HFF-Myc (cell line): ENCODE measurements at regions not wholly inside any gene's neighbourhood (a gene's known extent, or its start where the extent isn't known, plus 50 kb on each side); places are given as distances from the start of the nearest gene placed in this dataset.

Experiments used
- DNase-seq: peaks from one replicate; pipeline ENCODE4 v3.0.0-alpha.2; 2011; ENCODE audit warnings: low read depth; ENCODE audit errors: extremely low read depth
- H3K4me3 ChIP-seq: replicated peaks from 2 replicates; pipeline ENCODE4 v1.5.1; 2011; ENCODE audit warnings: low read depth, mild to moderate bottlenecking, control low read depth, low read length
- TF ChIP-seq, protein P1 (sequence below): IDR thresholded peaks from 2 replicates; pipeline ENCODE4 v1.5.1; 2012; ENCODE audit warnings: mild to moderate bottlenecking, low read depth, low read length, control low read depth; ENCODE audit errors: missing control alignments

DNA sequence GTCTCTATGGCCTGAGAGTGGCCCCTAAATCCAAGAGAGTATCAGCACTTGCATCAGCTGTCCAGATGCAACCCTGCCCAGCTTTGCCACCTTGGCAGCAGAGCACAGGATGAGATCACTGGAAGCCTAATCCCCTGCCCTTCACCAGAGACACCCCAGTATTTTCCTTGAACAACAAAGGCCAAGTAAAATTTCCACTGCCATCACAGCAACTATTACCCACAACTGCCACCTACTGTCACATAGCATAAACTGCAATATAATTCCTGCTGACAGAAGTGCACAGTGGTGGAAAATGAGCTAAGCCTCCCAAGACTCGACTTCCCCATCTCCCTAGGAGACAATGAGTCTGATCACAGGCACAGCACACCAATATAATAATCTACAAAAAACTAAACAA lies 462.8 kb upstream of the ZWINT start:
- H3K4me3 ChIP-seq, result no peak overlapping the region
- DNase-seq, result no peak
- TF ChIP-seq, protein P1, sequence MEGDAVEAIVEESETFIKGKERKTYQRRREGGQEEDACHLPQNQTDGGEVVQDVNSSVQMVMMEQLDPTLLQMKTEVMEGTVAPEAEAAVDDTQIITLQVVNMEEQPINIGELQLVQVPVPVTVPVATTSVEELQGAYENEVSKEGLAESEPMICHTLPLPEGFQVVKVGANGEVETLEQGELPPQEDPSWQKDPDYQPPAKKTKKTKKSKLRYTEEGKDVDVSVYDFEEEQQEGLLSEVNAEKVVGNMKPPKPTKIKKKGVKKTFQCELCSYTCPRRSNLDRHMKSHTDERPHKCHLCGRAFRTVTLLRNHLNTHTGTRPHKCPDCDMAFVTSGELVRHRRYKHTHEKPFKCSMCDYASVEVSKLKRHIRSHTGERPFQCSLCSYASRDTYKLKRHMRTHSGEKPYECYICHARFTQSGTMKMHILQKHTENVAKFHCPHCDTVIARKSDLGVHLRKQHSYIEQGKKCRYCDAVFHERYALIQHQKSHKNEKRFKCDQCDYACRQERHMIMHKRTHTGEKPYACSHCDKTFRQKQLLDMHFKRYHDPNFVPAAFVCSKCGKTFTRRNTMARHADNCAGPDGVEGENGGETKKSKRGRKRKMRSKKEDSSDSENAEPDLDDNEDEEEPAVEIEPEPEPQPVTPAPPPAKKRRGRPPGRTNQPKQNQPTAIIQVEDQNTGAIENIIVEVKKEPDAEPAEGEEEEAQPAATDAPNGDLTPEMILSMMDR, result peak; percentile 6

DNA sequence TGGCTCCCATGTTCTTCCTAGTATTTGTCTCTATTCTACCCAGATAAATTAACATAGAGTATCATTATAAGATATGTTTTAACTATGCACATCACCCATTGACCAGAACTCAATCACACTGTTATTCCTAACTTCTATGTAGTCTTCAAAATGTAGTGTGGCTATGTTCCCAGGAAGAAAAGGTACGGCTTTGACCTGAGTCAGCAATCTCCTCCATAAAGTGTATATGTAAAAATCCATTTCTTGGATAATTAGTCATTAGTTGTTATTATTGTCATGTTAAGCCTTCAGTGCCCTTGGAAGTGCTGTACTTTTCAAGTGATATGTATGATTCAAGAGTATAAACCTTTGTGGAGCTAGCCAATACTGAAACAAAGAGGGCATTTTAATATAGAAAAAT lies 444.0 kb upstream of the ZWINT start:
- TF ChIP-seq, protein P1, result no peak
- no peak overlapping the region for H3K4me3 ChIP-seq
- no peak for DNase-seq

DNA sequence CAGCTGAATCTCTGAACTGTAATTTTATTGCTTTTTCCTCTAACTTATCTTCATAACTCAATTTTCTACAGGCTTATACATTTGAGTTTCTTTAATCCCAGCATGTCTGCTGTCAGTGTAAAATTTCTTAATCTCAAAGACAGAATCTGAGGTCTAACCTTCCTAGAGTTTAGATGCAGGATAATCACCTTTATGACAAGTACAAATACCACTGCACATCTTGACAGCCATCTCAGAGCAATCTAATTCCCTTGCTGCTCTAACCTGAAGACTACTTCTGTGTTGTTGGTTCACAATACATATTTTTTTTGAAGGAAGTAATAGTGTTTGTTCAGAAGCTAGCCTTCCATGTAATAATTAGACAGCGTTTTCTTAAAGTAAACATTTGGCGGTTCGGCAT lies 424.2 kb upstream of the ZWINT start:
- H3K4me3 ChIP-seq, result no peak overlapping the region
- no peak for DNase-seq
- TF ChIP-seq, protein P1, result no peak

DNA sequence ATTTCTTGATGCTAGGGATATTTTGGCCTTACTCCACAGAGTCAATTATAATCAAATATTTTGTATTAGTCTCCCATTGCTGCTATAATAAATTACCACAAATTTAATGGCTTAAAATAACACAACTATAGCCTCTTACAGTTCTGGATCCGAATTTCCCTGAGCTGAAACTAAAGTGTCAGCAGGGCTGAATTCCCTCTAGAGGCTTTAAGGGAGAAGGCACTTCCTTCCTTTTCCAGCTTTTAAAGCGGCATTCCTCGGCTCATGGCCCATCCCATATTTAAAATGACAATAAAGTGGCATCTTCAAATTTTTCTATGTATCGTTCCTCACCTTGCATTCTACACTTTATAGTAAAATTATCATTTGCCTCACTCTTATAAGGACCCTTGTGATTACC lies 421.4 kb upstream of the ZWINT start:
- no peak for DNase-seq
- no peak overlapping the region for H3K4me3 ChIP-seq
- TF ChIP-seq, protein P1, result no peak

DNA sequence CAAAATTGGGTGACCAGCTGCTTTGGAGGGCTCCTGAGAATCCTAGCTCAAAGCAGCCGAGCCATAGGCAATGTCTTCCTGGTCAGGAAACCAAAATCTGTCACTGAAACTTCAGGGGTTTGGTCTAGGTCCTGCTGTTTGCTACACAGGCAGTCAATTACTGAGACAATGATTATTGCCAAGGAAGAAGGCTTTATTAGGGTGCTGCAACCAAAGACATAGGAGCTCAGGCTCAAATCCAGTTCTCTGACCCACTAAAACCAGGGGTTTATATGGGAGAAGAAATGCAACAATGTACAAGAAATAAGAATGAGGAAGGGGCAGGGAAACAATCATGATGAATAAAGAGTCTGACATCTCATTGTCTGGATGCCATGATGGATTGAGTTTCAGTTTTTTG lies 410.3 kb upstream of the ZWINT start:
- TF ChIP-seq, protein P1, result no peak
- no peak overlapping the region for H3K4me3 ChIP-seq
- DNase-seq, result no peak

DNA sequence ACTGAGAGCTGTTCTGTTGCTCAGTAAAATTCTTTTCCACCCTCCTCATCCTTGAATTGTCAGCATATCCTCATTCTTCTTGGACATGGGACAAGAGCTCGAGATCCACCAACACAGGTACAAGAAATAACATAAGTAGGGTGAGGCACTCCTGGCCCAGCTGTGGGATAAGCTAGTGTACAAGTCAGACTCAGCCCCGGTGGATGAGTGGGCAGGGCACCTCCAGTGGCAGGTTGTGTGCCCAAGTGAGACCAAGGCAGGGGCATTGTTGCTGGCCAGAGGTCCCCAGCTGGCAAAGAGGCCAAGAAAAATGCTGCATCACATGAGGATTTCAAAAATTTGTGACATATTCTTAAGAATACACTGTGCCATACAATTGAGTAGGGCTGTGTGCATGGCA lies 402.0 kb upstream of the ZWINT start:
- DNase-seq, result no peak
- TF ChIP-seq, protein P1, result no peak

DNA sequence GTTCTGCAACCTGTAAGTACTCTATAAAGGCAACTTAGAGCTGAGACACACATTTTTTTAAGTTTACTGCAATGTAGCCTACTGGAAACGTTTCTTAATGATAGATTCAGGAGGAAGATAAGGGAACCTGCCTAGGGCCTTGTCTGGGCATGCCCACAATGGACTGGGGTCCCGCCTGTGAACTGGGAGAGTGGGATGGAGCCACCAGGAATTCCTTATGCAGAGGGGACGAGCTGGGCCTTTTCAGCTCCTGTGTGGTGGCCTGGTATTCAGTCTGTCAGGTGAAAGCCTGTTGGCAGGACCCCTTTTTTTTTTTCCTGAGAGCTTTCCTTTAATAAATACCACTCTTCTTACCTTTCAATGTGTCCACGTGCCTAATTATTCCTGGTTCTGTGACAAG lies 384.4 kb upstream of the ZWINT start:
- no peak for DNase-seq
- TF ChIP-seq, protein P1, result no peak
- H3K4me3 ChIP-seq, result no peak overlapping the region

More for the DNA sequence above, 402.0 kb upstream of the ZWINT start:
- H3K4me3 ChIP-seq, result no peak overlapping the region
